Panc1 (cell line): ENCODE measurements at regions not wholly inside any gene's neighbourhood (a gene's known extent, or its start where the extent isn't known, plus 50 kb on each side); places are given as distances from the start of the nearest gene placed in this dataset.

Experiments
- ATAC-seq: fragments of 200-7000 bp; cut with Tn5 transposase; 2 replicates; pipeline ENCODE4 v1.9.1; 2020; ENCODE audit warnings: mild to moderate bottlenecking, moderate library complexity
- BruUV-seq: library from RNA; stranded (reverse); fragments of 400-500 nt; replicated peaks from 2 replicates; lab custom pipeline; 2021; lab: Mats Ljungman, UMichigan
- CTCF ChIA-PET: fragments of 300-600 bp; sonication (Branson Sonifier 250); formaldehyde crosslinking; loops from one replicate; lab custom pipeline; 2022; ENCODE audit warnings: antibody characterized with exemption; lab: Charles Lee
- POLR2A ChIA-PET: fragments of 300-600 bp; sonication (Branson Sonifier 250); formaldehyde crosslinking; loops from one replicate; lab custom pipeline; 2022; ENCODE audit warnings: antibody characterized with exemption; lab: Charles Lee
- DNase-seq: peaks from one replicate; pipeline ENCODE4 v3.0.0-alpha.2; 2010; ENCODE audit warnings: low read depth, low spot score
- H3K27ac ChIP-seq: 2 replicates; pipeline ENCODE4 v1.5.1; 2011; ENCODE audit warnings: mild to moderate bottlenecking, low read length, inconsistent platforms
- H3K27me3 ChIP-seq: fragments of 200-500 bp; sonication (Bioruptor generic); 2 replicates; pipeline ENCODE4 v1.6.0; 2014; ENCODE audit warnings: low read length, inconsistent platforms; ENCODE audit not compliant: control insufficient read depth, insufficient read depth
- H3K36me3 ChIP-seq: fragments of 200-500 bp; sonication (Bioruptor generic); 2 replicates; pipeline ENCODE4 v1.5.1; 2014; ENCODE audit warnings: inconsistent platforms, mild to moderate bottlenecking, low read length, moderate library complexity; ENCODE audit not compliant: control insufficient read depth, insufficient read depth
- H3K4me1 ChIP-seq: 2 replicates; pipeline ENCODE4 v1.5.1; 2011; ENCODE audit warnings: inconsistent platforms, mild to moderate bottlenecking, low read length, moderate library complexity; ENCODE audit not compliant: control insufficient read depth, insufficient read depth
- H3K4me3 ChIP-seq, 2 experiments: 2 replicates each; pipeline ENCODE4 v1.5.1; 2011 to 2012; ENCODE audit warnings: low read depth in 2 of 2, low read length in 2 of 2, mild to moderate bottlenecking in 2 of 2, inconsistent platforms in 1 of 2, moderate library complexity in 1 of 2
- H3K9me3 ChIP-seq: fragments of 200-500 bp; sonication (Bioruptor generic); 2 replicates; pipeline ENCODE4 v1.5.1; 2014; ENCODE audit warnings: low read depth, mild to moderate bottlenecking, inconsistent platforms, low read length, moderate library complexity; ENCODE audit not compliant: control insufficient read depth, insufficient read depth
- POLR2AphosphoS5 ChIP-seq: IDR thresholded peaks from 2 replicates; pipeline ENCODE4 v1.6.1; 2012; ENCODE audit warnings: mild to moderate bottlenecking, low read depth, low read length, moderate library complexity
- SIN3A ChIP-seq: IDR thresholded peaks from 2 replicates; pipeline ENCODE4 v1.6.1; 2012; ENCODE audit warnings: low read depth, mild to moderate bottlenecking, low read length, moderate library complexity, borderline replicate concordance; ENCODE audit not compliant: insufficient read depth
- TCF7L2 ChIP-seq: IDR thresholded peaks from 2 replicates; pipeline ENCODE4 v1.6.1; 2011; ENCODE audit warnings: mild to moderate bottlenecking, low read depth, low read length, inconsistent platforms
- in situ Hi-C: cut with HindIII; loops from 2 replicates; pipeline ENCODE4 v1.10.0; 2016; ENCODE audit warnings: low sequenced_read_pairs, low pct_unique_long_range_greater_than_20kb
- intact Hi-C: fragments of 100-400 bp; cut with micrococcal nuclease; formaldehyde crosslinking; loops from one replicate; pipeline ENCODE4 v1.10.0; 2022; ENCODE audit not compliant: unreplicated experiment
- TF ChIP-seq, protein P1 (sequence below): fragments of 450-650 bp; IDR thresholded peaks from 2 replicates; pipeline ENCODE4 v1.5.1; 2017; ENCODE audit warnings: mild to moderate bottlenecking
- TF ChIP-seq, protein P2 (sequence below), 2 experiments: IDR thresholded peaks; 2 replicates each; pipeline ENCODE4 v1.6.1; 2011 to 2012; ENCODE audit warnings: low read depth in 2 of 2, control low read depth in 1 of 2, low read length in 1 of 2, mild to moderate bottlenecking in 1 of 2, moderate library complexity in 1 of 2; ENCODE audit not compliant: insufficient read depth in 1 of 2

DNA sequence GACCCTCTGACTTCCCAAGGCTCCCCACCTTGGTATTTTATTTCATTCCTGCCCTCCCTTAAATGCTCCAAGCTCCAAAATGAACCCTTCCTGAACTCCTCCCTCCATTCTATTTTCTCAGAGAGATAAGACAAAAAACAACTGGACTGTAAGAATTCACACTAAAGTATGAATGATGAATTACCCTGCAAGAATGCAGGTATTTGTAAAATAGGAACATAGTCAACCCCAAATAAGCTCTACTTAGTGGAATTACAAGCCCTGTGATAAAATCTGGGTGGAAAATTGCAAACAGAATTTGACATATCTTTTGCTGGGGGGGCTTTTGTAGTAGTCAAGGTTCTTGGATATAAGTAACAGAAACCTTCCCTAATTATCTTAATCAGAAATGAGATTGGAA, 67.8 kb upstream of the GJA8 start:
- Histone ChIP-seq H3K27ac (no peak overlapping the region), H3K27me3 (no peaks in the 10 kb centered on the region; the same call in 1 of the 2 replicates), H3K4me1 (no peaks in the 10 kb centered on the region), H3K36me3 (no peaks in the 10 kb centered on the region), H3K4me3 (no peak overlapping the region), H3K9me3 (no peaks in the 10 kb centered on the region)
- in situ Hi-C loops, result no loop called here
- intact Hi-C loops, result no loop called here
- ATAC-seq (no peak), DNase-seq (no peak)
- TF ChIP-seq POLR2AphosphoS5, result no peak
- TF ChIP-seq, protein P1, sequence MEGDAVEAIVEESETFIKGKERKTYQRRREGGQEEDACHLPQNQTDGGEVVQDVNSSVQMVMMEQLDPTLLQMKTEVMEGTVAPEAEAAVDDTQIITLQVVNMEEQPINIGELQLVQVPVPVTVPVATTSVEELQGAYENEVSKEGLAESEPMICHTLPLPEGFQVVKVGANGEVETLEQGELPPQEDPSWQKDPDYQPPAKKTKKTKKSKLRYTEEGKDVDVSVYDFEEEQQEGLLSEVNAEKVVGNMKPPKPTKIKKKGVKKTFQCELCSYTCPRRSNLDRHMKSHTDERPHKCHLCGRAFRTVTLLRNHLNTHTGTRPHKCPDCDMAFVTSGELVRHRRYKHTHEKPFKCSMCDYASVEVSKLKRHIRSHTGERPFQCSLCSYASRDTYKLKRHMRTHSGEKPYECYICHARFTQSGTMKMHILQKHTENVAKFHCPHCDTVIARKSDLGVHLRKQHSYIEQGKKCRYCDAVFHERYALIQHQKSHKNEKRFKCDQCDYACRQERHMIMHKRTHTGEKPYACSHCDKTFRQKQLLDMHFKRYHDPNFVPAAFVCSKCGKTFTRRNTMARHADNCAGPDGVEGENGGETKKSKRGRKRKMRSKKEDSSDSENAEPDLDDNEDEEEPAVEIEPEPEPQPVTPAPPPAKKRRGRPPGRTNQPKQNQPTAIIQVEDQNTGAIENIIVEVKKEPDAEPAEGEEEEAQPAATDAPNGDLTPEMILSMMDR, result no peak
- no peak for TF ChIP-seq SIN3A
- TF ChIP-seq, protein P2, sequence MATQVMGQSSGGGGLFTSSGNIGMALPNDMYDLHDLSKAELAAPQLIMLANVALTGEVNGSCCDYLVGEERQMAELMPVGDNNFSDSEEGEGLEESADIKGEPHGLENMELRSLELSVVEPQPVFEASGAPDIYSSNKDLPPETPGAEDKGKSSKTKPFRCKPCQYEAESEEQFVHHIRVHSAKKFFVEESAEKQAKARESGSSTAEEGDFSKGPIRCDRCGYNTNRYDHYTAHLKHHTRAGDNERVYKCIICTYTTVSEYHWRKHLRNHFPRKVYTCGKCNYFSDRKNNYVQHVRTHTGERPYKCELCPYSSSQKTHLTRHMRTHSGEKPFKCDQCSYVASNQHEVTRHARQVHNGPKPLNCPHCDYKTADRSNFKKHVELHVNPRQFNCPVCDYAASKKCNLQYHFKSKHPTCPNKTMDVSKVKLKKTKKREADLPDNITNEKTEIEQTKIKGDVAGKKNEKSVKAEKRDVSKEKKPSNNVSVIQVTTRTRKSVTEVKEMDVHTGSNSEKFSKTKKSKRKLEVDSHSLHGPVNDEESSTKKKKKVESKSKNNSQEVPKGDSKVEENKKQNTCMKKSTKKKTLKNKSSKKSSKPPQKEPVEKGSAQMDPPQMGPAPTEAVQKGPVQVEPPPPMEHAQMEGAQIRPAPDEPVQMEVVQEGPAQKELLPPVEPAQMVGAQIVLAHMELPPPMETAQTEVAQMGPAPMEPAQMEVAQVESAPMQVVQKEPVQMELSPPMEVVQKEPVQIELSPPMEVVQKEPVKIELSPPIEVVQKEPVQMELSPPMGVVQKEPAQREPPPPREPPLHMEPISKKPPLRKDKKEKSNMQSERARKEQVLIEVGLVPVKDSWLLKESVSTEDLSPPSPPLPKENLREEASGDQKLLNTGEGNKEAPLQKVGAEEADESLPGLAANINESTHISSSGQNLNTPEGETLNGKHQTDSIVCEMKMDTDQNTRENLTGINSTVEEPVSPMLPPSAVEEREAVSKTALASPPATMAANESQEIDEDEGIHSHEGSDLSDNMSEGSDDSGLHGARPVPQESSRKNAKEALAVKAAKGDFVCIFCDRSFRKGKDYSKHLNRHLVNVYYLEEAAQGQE (IDR thresholded peaks at IDR 0.05; ENCODE audit: insufficient read depth in 1 of 2, low read depth in 2 of 2, low read length in 1 of 2), result no peak
- TF ChIP-seq TCF7L2, result no peak
- ChIA-PET POLR2A (no interaction called here), CTCF (no interaction called here)
- no TSS peak for BruUV-seq

DNA sequence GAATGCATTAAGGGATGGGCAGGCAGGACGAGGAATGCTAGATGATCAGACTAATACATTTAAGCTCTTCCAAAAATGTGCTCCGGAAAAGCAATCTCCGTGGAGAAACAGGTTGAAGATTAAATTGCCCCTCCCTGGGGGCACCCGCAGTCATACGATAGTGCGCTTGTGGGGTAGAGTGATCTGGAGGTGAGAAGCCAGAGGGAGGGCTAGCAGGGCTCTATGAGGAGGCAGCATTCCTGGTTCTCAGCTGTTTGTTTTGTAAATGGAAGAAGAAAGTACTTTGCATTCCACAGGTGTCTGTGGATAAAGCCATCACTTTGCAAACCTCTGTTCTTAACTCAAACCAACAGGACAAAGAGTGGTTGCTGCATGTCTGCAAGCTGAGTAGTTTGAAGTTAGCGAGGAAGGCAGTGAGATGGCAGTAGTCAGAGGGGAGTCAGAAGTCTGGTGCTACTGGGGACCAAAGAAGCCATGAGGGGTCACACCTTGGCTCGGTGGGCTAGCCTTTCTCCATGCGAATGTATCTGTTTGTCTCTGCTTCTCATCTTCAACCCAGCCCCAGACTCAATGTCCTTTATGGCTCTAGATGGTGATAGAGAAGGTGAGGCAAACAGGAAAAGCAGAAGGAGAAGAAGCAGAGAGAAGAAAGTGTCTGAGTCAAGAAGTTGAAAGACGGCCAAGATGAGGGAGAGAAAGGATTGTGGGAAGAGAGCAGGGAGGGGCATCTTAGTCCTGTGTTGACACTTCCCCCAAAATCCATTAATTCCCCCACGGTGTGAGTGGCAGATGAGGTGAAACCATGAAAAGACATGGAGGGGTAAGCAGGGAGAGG, 65.2 kb upstream of the GJA8 start:
- TF ChIP-seq POLR2AphosphoS5 (no peak), TCF7L2 (no peak), SIN3A (no peak)
- TF ChIP-seq, protein P1, result no peak
- TF ChIP-seq, protein P2 (IDR thresholded peaks at IDR 0.05; ENCODE audit: insufficient read depth in 1 of 2, low read depth in 2 of 2, low read length in 1 of 2), result no peak
- BruUV-seq, result no TSS peak
- Histone ChIP-seq H3K27me3 (no peaks in the 10 kb centered on the region; the same call in 1 of the 2 replicates), H3K36me3 (no peaks in the 10 kb centered on the region), H3K27ac (no peak overlapping the region), H3K4me3 (no peak overlapping the region), H3K9me3 (no peaks in the 10 kb centered on the region), H3K4me1 (no peaks in the 10 kb centered on the region)
- CTCF ChIA-PET, result no interaction called here
- intact Hi-C loops, result no loop called here
- ATAC-seq (no peak), DNase-seq (no peak)
- in situ Hi-C loops, result no loop called here
- POLR2A ChIA-PET, result no interaction called here
